GM21576 (cell line): ENCODE measurements at regions not wholly inside any gene's neighbourhood (a gene's known extent, or its start where the extent isn't known, plus 50 kb on each side); places are given as distances from the start of the nearest gene placed in this dataset.

ENCODE experiments used
- ATAC-seq: cut with Tn5 transposase; IDR thresholded peaks from one replicate; pipeline ENCODE4 v1.9.1; 2021; ENCODE audit warnings: mild to moderate bottlenecking, moderate library complexity; ENCODE audit not compliant: unreplicated experiment

DNA sequence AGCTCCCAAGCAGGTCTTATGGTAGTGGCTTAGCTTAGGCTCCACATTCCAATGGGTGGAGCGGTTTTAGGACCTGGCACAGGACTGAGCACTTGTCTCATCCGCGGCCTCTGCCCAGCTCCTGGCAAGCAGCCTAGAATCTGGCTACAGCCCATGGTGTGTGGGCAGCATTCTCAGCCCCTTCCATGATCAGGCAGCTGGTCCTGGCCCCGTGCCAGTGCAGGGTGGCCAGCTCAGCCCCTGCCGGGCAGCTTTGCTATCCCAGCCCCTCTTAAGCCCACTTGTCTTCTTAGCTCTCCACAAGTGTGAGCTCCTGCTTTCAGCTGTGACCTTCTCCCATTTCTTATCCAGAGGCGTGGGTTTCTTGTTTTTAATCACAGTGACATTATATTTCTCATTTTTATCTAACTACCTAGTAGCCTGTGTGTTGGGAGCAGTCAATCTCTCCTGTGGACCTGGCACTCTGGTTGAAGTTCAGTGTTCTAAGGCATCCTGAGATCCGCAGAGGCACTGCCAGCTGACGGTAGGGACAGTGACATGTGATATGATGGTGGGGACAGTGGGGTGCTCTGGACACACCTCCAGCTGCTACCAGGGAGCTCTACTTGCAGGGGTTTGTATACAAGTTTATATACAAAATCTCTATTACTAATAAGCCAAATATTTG is 84.5 kb upstream of the PRNP start:
- no peak for ATAC-seq

DNA sequence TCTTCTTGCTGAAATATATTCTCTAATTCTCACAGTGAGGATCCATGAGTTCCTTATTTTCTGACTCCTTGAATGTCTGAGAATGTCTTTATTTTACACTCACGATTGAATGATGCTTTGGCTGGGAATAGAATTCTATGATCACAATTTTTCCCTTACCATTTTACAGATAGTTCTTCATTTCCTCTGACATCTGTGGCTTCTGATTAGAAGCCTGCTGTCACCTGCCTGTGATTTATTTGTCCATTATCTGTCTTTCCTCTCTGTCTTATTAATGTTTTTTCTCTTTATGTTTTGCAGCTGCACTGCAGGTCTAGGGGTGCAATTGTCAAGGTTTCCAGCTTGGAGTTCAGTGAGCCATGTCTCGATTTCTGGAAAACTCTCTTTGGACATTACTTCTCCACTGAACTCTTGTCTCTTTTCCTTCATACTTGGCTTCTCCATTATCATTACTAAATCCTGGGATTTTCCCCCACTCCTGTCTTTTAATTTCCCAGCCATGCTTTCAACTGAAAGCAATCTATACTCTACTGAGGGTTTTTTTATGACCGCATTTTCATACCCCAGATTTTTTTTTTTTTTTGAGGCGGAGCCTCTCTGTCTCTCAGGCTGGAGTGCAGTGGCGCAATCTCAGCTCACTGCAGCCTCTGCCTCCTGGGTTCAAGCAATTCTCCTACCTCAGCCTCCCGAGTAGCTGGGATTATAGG is 85.8 kb upstream of the PRNP start:
- no peak for ATAC-seq

DNA sequence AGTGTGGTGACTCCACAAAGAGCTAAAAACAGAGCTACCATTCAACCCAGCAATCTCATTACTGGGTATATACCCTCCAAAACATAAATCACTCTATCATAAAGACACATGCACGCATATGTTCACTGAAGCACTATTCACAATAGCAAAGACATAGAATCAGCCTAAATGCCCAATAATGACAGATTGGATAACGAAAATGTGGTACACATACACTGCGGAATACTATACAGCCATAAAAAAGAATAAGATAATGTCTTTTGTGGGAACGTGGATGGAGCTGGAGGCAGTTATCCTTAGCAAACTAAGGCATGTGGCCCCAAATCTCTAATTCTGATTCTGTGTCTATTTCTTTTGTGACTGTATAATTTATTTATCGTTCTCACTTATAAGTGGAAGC is 89.0 kb upstream of the PRNP start:
- no peak for ATAC-seq

DNA sequence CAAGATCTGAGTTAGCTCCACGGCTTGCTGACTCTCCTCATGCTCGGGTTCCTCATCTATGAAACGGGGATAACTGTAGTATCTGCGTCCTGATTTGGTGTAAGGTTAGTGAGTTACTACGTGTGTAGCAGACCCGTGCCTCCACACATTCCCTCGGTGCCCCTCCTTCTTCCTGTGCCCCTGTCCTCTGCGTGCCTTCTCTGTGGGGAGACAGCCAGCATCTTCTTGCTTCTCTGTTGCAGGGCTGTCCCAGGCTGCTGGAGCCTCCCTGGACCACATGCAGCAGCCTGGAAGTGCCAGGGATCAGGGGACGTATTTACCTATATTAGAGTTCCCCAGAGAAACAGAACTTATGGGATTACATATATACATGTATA is 93.1 kb upstream of the PRNP start:
- no peak for ATAC-seq

DNA sequence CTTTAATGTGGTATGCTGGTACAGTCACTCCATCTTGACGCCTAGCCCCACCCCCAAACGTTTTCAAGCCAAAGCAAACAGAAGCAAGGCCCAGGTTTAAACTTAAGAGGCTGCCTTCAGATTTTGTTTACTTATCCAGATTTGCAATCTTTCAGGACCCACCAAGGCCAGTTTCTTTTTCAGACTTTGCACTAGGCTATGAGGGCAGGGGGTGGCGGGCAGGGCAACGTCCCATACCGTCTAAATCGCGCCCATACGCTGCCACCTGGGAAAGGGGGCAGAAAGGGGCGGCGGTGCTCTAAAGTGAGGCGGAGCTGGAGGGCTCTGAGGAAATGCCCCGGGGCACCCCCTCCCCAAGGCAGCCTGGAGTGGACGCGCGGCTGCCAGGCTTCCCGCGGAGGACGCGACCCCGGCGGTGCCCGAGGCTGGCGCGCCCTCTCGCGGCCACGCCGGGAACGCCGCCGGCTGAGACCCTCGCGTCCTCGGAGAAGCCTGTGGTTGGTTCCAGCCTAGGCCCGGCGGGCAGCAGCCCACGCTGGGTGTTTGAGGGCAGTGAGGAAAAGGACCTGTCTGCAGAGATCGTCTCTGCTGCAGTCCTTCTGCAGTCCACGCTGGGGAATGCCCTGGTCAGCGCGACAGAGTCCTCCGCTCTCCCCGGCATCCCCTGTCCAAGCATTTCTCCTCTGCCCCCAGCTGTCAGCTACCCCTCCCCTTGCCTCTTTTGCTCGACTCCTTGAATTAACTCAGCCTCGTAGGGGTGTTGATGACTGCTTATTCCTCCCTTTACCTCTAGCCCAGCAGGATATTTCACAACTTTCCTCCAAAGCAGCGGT is 93.7 kb upstream of the PRNP start:
- ATAC-seq, result no peak

DNA sequence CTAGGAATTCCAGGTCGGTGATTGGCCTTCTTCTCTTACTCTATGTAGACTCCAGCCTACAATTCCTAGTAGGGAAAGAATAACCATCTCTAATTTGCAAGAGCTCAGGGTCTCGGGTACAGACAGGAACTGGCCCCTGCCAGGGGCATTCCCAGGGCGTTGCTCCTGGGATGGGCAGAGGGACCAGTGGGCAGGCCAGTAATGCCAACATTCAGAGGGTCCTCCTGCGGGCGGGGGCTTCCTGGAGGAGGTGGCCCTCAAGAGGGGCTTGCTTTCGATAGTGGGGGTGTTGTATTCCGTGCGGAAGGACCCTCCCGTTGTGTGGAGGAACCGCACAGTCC is 94.3 kb upstream of the PRNP start:
- no peak for ATAC-seq

DNA sequence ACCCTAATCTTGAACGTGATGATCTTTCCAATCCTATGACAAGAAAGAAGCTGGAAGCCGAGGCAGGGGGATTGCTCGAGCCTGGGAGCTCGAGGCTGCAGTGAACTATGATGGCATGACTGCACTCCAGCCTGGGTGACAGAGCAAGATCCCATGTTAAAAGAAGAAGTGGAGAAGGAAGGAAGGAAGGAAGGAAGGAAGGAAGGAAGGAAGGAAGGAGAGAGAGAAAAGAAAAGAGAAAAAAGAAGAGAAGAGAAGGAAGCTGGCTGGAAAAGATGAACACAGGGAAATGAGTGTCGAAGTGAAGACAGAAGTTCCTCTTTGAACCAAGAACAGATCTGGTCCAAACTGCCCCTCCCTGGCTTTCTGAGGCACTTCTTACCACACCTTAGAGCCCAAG is 100.5 kb upstream of the PRNP start:
- no peak for ATAC-seq

DNA sequence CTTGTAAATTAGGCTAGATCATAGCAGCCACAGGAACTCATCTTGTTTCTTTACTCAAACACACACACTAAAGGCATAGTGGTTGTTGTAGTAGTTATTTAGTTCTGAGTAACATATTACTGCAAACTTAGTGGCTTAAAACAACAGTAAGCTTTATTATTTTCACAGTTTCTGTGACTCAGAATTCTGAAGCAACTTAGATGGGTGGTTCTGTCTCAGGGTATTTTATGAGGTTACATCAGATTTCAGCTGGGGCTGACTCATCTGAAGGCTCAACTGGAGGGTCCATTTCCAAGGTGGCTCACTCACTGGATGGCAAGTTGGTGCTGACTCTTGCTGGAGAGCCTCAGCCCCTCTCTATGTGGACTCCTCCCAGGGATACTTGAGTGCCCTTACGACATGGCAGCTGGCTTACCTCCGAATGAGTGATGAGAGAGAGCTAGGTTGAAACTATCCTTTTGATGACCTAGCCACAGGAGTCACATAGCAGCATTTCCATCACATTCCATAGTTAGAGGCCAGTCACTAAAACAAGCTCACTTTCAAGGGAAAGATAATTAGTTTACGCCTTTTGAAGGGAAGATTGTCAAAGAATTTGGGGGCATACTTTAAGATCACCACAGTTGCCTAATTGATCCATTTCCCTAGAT is 101.0 kb upstream of the PRNP start:
- no peak for ATAC-seq

DNA sequence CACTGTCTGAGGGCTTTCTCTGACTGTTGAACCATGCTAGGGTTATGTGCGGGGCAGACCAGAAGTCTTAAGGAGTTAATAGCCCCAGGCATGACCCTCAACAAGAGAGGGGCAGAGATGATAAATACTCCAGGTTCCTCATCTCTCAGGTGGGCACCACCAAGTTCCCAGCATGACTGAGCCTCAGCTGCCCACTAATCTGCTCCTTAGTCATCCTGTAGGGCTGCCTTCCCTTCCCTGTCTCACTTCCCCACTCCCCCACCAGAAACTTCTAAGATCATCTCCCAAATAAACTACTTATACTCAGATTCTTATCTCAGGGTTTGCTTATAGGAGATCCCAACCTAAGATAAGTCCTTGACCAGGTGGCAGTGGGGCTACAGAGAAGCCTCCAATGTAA is 101.7 kb upstream of the PRNP start:
- ATAC-seq, result no peak

DNA sequence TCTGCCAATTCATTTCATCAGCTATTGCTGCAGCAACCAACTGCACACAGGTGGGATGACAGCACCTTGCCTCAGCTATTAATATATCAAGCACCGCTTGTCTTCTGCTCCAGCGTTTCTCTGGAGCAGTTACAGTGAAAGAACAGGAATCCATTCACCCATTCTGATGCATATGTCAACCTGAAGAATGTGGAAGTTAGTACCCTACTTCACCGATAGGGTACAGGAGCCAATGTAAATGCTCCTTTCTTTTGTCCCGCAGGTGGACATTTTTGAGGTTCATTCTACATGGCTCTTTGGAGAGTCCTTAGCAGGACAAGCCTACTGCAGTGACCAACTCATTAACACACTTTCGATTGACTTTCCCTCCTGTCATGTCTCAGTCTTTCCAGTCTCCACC is 104.4 kb upstream of the PRNP start:
- ATAC-seq, result no peak

DNA sequence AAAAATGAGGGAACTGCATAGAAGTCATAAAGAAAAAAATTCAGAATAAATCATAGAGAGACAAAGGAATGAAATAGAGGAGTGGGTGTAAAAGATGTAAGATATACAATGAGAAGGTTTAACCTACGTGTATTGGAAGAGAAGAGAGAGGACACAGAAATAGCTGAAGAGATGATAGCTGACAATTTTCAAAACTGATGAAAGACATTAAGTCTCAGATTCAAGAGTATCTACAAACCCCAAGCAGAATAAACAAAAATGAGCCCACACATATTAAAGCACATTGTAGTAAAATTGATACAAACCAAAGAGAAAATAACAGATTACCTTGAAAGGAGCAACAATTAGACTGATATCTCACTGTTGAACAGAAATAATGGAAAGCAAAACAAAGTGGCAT is 107.9 kb upstream of the PRNP start:
- ATAC-seq, result no peak

DNA sequence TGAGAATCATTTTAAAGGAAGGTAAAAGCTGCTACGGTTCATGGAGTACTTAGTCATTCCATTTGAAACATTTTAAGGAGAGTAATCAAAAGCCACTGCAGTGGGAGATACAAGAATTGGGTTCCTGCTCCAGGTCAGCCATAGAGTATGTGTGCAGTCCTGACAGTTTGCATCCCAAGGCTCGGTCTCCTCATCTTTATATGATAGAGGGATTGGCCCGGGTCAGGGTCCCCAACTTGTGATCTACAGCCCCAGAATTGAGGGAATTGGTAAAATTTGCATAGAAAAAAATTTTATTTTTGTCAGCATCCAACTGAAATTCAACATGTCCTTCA is 111.9 kb upstream of the PRNP start:
- no peak for ATAC-seq

DNA sequence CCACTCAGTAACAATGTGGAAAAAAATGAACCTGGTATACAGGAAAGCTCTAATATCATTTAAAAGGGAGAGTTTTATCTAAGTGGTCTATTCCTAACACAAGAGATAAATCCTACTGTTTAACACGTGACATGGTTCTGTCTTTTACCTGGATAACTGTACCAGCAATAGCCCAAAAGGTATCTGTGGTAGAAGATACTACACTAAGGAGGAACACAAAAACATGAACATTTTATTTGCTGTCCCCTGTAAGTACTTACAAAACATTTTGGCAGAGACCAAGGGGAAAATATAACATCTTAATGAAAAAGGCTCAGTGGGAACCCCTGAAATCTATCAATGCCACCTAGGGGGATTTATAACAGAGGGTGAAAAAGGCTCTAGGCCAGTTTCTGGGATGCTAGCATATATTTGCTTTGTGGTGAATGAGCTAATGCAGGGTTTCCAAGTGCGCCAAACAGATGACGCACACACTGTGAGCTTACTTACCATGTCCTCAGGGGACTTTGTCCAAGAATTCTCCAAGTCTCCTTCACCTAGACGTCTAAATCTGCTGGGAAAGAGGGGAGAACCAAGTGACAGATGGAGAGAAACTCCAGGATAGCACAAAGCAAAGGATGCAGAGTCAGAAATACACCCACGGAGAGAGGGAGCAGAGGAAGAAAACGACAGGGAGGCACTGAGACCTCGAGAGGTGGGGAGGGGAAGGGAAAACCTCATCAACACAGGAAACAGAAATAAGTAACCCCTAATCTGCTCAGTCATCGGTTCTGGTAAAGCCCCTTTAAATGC is 112.5 kb upstream of the PRNP start:
- no peak for ATAC-seq

DNA sequence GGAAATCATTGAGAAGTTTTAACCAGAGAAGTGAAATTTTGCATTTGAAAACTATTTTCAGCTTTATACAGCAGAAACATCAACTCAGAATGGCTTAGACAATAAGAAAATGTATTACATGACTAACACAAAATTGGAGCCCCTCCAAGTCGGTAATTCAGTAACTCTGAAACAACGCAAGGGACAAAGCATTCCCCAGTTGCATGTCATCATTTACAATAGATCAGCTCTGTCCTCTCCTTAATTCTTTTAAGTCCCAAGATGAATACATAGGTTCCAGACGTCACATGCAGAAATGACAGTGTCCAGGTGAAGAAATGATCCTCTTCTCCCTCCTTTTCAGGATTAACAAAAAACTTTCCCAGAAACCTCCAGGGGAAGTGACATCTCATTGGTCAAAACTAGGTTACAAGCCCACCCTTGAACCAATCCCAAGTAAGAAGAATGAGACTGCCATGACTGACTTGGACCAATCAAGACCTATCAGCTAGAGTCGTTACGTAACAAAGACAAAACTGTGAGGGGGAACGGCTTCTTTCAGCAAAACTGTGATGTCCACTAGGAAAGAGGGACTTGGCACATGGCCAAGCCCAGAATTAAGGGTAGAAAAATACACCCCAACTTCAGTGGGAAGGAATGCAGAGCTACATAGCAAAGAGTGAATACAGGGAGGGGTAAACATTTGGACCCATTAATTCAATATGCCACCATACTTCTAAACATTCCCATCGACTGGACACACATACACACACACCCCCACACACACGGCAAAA is 114.3 kb upstream of the PRNP start:
- ATAC-seq, result no peak

DNA sequence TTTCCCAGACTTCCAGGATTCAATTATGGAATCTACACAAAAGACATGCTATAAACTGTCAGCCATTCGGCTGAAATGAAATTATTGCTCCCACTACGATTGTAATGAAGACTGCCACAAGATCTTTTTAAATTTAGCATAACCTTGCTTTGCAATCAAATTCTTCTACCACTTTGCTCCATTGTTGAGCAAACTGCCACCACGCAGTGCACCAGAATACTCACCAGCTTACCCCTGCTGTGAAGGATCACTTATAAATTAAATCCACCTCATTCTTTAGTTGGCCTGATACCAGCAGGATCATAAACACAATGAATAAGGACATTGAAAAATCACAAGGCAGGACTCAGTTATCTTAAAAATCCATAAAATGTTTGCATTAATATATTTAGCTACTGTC is 116.4 kb upstream of the PRNP start:
- no peak for ATAC-seq

DNA sequence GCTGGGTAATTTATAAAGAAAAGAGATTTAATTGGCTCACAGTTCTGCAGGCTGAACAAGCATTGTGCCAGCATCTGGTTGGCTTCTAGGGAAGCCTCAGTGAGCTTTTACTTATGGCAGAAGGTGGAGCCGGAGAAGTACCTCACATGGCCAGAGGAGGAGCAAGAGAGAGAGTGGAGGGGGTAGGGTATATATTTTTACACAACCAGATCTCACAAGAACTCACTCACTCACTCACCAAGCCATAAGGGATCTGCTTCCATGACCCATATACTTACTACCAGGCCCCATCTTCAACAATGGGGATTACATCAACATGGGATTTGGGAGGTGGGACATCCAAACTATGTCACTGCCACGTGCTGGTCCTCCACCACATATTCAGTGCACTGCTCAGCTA is 117.2 kb upstream of the PRNP start:
- no peak for ATAC-seq

DNA sequence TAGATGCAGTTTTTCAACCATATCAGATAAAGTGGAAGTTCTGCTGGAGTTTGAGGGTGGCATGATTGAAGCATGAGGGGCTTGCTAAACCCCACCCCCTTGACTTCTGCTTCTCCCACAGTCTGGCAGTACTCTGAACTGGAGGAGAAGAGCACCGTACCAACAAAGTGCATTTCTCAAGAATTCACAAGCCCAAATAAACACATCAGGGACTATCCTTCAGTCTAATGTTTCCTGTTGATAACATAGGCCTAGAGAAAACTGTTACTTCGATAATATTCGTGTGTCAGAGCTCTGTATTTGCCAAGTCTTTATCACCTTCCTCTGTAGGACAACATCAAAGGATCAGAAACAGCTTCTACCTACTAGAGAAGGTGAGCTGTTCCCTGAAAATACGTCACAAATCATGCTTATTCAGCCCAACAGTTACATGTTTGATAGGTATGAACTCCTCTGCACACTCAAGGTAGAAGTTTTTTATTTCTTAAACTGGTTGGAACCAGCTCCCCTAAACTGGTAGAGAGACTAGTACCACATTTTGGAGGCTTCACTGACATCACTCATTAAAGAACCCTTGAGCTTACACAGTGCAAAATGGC is 117.8 kb upstream of the PRNP start:
- no peak for ATAC-seq

DNA sequence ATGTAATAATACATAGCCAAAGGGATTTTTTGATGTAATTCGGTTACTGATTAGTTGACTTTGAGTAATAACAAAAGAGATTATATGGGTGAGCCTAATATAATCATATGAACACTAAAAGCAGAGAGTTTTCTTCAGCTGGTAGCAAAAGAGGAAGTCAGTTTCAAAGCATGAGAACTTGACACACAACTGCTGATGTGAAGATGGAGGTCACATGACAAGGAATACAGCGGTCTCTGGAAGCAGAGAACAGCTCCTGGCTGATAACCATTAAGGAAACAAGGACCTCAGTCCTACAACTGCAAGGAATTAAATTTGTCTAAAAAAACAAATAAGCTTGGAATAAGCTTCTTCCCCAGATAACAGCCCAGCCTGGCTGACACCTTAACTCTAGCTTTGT is 119.1 kb upstream of the PRNP start:
- ATAC-seq, result no peak

DNA sequence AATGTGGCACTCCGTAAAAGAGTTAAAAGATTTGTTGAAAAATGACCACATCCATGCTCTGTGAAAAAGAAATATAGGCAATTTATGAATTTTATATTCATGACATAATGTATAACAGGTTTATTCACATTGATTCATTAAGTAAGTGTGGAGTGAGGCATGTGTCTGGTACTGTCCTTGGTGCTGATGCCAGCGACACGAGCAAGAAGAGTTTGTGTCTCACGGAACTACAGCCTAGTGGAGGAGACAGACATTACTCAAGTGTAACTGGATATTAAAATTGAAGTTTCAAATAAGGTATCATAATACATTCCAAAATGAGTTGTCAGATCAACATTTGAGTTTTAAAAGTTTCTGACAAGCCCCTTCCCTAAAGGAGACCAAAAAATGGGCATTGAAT is 122.7 kb upstream of the PRNP start:
- no peak for ATAC-seq

DNA sequence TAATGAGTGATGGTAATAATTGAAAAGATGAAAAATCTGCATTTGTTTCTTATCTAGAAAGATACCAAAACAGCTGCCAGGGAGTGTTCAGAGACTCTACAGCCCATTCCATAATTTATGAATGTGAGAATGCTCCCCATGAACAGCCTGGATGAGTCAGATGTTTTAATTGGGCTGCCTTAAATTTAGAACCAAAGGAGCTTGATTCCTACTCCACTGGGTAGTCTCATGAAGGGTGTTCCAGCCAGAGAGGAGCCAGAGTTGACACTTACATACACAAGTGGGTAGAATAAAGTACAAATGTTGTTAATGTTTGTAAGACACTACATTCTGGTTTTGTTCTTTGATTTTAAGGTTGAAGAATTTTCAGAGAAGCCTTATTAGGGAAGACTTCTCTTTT is 123.2 kb upstream of the PRNP start:
- ATAC-seq, result no peak
